Tibial nerve (tissue), 4 donors: ENCODE measurements at regions not wholly inside any gene's neighbourhood (a gene's known extent, or its start where the extent isn't known, plus 50 kb on each side); places are given as distances from the start of the nearest gene placed in this dataset.

Experiments
- CTCF ChIP-seq, 5 experiments: fragments of 200-600 bp in 3 of 5; fragments of 450-650 bp in 2 of 5; sonication (generic) in 3 of 5; IDR thresholded peaks; one replicate each; pipeline ENCODE4 v1.5.1; 2016 to 2019; ENCODE audit warnings: antibody characterized with exemption in 5 of 5, mild to moderate bottlenecking in 3 of 5, moderate library complexity in 2 of 5
- EP300 ChIP-seq, 2 donors: sonication (generic); formaldehyde crosslinking; IDR thresholded peaks; one replicate each; pipeline ENCODE4 v1.6.1; 2017; ENCODE audit warnings: antibody characterized with exemption in 2 of 2, mild to moderate bottlenecking in 1 of 2
- POLR2A ChIP-seq, 2 donors: fragments of 450-650 bp; IDR thresholded peaks; one replicate each; pipeline ENCODE4 v1.6.1; 2017; ENCODE audit warnings: antibody characterized with exemption in 2 of 2, mild to moderate bottlenecking in 2 of 2, moderate library complexity in 2 of 2

GRCh38 chr2:16057661-16058060, 117.3 kb downstream of the MYCN start:
- no peak for TF ChIP-seq CTCF (IDR thresholded peaks at IDR 0.05)
- no peak for TF ChIP-seq POLR2A (IDR thresholded peaks at IDR 0.05)
- no peak for TF ChIP-seq EP300 (IDR thresholded peaks at IDR 0.05)
